ENCODE measurements at regions not wholly inside any gene's neighbourhood (a gene's known extent, or its start where the extent isn't known, plus 50 kb on each side); places are given as distances from the start of the nearest gene placed in this dataset.

- DNase-seq (ENCODE audit: low read depth), result no peak
- Histone ChIP-seq H3K27me3 (ENCODE audit: control insufficient read depth, insufficient read depth, low read length) (no peaks in the 10 kb centered on the region), H3K4me3 (ENCODE audit: low read depth, low read length) (no peak overlapping the region), H3K36me3 (ENCODE audit: control insufficient read depth, insufficient read depth, low read length) (no peaks in the 10 kb centered on the region)
- no peak for TF ChIP-seq CTCF (IDR thresholded peaks at IDR 0.05; ENCODE audit: insufficient read depth, low read depth, low read length)
- ChIA-PET CTCF (no interaction called here), POLR2A (no interaction called here)
Observed at GRCh38 chr18:51446571-51447210, 249.2 kb upstream of the MEX3C start.

- TF ChIP-seq CTCF (IDR thresholded peaks at IDR 0.05; ENCODE audit: insufficient read depth, low read depth, low read length), result no peak
- POLR2A ChIA-PET, result no interaction called here
- CTCF ChIA-PET, result no interaction called here
- H3K36me3 ChIP-seq (ENCODE audit: control insufficient read depth, insufficient read depth, low read length), result no peaks in the 10 kb centered on the region
- H3K4me3 ChIP-seq (ENCODE audit: low read depth, low read length), result no peak overlapping the region
- no peak for DNase-seq (ENCODE audit: low read depth)
- H3K27me3 ChIP-seq (ENCODE audit: control insufficient read depth, insufficient read depth, low read length), result no peaks in the 10 kb centered on the region
Observed at GRCh38 chr18:51447351-51448342, 250.2 kb upstream of the MEX3C start.

- no peak overlapping the region for H3K4me3 ChIP-seq (ENCODE audit: low read depth, low read length)
- H3K27me3 ChIP-seq (ENCODE audit: control insufficient read depth, insufficient read depth, low read length), result no peaks in the 10 kb centered on the region
- CTCF ChIA-PET, result no interaction called here
- no peaks in the 10 kb centered on the region for H3K36me3 ChIP-seq (ENCODE audit: control insufficient read depth, insufficient read depth, low read length)
- POLR2A ChIA-PET, result no interaction called here
- no peak for DNase-seq (ENCODE audit: low read depth)
- no peak for TF ChIP-seq CTCF (IDR thresholded peaks at IDR 0.05; ENCODE audit: insufficient read depth, low read depth, low read length)
Observed at GRCh38 chr18:51448949-51449348, 251.5 kb upstream of the MEX3C start.

GRCh38 chr18:51453594-51453993 is 256.1 kb upstream of the MEX3C start:
- POLR2A ChIA-PET, result no interaction called here
- no peak for DNase-seq (ENCODE audit: low read depth)
- CTCF ChIA-PET, result no interaction called here

More at GRCh38 chr18:51453594-51453993, 256.1 kb upstream of the MEX3C start:
- H3K4me3 ChIP-seq (ENCODE audit: low read depth, low read length), result no peak overlapping the region
- H3K36me3 ChIP-seq (ENCODE audit: control insufficient read depth, insufficient read depth, low read length), result no peaks in the 10 kb centered on the region
- H3K27me3 ChIP-seq (ENCODE audit: control insufficient read depth, insufficient read depth, low read length), result no peaks in the 10 kb centered on the region
- no peak for TF ChIP-seq CTCF (IDR thresholded peaks at IDR 0.05; ENCODE audit: insufficient read depth, low read depth, low read length)
